ENCODE measurements at regions not wholly inside any gene's neighbourhood (a gene's known extent, or its start where the extent isn't known, plus 50 kb on each side); places are given as distances from the start of the nearest gene placed in this dataset.

DNA sequence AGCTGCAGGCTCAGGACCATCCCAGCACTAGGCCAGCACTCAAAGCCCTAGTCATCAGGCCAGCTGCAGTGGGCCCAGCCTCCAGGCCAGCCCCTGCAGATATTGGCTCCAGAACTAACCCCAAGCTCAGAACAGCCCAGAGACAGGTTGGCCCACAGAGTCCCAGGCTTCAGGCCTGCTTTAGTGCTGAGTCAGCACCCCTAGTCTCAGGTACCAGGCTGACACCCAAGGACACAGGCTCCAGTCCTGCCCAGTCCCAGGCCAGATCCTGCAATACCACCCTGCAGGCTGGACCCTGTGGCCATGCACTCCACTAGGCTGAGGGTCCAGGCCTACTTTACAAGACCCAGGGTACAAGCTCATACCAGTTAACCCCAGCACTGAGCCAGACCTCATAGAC, 234.4 kb upstream of the GPRIN3 start:
- no peak for DNase-seq

DNA sequence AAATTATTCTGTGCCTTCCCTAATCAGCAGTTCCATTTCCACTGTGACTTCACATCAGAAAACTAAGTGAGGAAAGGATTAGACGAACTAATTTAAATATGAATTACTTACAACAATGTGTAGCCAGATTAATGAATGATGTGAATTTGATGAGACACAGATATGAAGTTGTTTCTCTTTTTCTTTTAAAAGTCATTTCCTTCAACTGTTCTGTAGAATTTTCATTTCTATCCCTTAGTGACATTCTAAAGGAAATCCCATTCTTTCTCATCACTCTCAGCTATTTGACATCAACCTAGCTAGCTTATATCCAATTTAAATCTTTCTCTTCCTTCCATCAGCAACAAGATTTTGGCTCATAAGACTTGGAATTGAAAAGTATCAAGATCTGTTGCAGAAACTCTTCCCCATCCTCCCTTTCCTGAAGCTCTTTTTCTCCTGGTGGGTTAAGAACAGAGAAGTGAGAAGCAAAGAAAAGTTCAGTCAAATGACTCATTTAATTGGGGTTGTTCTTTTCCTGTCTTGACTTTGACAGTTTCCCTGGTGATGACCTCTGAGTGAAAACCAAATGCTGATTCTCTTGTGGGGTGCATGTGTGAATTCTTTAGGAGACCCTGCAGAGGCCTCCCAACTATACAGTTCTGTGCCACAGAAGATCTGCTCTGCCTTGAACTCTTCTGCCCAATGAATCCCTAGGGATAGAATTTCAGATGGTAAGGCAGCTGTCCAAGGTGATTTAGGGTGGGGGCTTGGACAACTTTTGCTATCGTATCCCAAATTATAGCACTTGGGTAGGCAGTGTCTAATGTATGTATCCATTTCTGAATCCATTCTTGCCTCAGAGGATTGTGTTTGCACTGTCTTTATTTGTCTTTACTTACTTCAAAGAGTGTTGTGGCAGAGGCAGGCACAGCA, 232.5 kb upstream of the GPRIN3 start:
- DNase-seq = no peak

DNA sequence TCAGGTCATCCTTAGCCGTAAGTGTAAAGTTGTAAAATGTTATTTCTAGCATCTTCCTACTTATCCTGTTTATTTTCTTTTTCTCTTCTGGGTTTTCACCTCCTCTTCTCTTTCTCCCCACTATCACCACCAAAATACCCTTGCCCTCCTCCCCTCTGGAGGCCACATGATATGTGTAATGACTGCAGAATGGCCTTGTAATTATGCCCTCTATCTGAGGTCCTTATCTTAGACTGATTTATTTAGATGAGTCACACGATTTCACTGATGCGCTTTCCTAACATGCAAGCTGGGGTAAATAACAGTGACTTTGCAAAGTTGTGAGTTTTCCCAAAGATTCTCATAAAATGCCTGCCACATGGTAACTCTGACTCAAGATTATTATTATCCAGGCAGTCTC, 231.8 kb upstream of the GPRIN3 start:
- no peak for DNase-seq

DNA sequence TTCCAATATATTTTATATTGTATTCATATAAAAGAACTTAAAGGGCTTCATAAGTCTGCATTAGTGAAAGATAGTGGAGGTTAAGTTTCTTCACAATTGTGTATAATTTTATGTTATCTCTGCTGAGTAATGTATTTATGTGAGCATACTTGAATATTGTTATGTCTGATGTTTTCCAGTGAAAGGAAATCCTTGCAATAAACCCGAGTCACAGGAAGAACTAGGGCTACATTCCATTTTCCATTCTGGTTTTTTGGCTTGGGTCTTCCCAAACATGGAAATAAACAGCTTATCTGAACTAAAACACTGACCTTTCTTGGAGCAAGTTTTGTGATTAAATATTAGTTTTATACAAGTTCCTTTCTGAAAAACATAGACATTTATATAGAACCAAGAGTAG, 231.3 kb upstream of the GPRIN3 start:
- no peak for DNase-seq

DNA sequence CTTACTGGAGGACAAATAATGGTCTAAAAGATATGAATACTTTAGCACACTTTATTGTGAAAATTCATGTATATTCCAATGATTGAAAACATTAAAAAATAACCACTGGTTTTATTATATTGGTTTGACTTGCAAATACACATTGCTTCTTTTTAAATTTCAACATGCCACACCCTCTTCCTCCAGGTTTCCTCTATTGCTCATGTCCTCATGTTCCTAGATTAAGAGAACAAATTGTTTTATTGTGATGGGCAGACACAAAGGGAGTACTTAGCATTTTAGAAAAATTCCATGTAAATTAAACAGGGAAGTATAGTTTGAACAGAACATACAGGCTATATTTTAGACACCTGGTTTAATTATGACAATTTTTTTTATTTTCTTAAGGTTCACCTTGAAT, 230.6 kb upstream of the GPRIN3 start:
- no peak for DNase-seq

DNA sequence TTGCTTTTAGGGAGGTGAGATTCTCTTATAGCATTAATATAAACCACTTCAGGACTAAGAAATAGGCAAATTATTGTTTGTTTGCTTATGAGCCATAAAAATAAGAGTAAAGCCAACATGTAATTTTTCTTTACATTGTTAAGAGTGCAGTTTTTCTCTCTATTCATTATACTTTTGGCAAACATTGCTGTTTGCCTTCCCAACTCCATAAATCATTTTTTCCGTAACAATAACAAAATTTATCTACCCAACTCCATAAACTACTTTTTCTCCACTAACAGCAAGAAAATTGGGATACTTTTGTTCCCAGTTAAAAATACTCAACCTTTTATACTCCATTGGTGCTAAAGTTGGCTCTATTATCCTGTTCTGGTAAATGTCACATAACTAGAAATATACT, 229.7 kb upstream of the GPRIN3 start:
- no peak for DNase-seq

DNA sequence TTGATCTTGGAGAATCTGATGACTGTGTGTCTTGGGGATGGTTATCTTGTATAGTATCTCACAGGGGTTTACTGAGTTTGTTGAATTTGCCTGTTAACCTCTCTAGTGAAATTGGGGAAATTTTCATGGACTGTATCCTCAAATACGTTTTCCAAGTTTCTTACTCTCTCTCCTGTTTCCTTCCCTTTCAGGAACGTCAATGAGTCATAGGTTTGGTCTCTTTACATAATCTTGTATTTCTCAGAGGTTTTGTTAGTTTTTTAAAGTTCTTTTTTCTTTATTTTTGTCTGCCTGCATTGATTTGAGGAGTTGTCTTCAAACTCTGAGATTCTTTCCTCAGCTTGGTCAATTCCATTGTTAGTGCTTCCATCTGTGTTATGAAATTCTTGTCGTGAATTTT, 227.7 kb upstream of the GPRIN3 start:
- no peak for DNase-seq

DNA sequence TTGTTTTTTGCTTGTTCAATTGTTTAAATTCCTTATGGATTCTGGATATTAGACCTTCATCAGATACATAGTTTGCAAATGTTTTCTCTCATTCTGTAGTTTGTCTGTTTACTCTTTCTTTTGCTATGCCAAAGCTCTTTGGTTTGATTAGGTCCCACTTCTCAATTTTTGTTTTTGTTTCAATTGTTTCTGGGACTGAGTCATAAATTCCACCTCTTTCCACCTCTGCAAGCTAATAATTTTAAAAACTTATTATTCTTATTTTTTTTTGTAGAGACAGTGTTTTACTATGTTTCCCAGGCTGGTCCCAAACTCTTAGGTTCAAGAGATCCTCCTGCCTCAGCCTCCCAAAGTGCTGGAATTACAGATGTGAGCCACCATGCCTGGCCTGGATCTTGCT, 226.8 kb upstream of the GPRIN3 start:
- no peak for DNase-seq

DNA sequence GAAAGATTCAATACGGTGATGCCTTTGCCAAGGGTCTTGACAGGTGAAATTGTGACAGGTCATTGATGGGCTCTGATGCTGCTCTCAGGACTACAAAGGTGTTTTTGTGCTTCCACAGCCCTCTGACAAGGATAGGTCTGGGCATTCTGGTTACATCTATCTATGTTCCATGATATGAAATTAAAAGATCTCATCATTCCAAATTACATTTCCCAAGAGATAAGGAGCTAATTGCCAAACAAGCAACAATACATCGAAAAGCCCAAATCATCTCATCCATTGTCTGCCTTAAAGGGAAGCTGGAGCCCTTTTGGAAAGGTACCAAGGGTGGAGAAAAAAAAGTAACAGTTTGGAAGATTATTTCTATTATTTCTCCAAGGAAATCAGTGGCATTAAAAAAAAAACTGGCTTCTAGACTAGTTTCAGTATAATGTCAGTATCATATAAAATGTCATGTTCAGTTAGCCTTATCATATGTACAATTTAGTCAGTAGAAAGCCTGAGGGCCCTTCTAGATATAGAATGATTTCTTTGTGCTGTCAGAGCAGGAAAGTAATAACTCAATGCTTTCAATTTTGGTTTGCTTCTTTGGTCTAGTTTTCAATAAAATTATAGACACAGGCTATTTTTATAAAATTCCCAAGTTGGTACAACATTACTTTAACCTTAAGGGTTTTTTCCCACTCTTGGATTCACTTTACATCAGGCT, 224.5 kb upstream of the GPRIN3 start:
- DNase-seq = no peak

DNA sequence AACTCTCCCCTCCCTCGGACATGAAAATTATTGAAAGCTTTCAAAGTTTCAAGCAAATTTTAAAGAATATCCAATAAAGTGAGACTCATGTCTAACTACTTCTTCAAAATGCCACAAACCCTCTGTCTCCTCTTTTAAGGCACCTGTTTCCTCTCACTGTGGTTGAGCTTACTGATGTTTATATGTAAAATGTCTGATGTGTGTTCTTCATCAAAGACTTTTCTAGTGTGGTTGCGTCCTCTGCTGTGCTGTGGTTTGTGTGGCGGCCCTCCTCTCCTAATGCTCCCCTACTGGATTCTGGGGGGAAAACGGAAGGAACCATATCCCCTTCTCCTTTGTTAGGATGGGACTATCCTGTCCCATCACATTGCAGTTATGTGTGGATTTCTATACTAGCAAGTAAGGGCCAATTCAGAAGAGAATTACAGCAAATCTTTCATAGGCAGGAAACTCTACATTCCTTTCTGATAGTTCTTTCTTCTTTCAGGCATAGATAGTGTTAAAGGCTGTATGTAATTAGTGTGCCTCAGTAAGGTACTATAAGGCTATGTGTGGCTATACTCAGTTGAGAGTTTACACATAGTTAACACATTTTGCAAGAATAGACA, 221.0 kb upstream of the GPRIN3 start:
- no peak for DNase-seq

DNA sequence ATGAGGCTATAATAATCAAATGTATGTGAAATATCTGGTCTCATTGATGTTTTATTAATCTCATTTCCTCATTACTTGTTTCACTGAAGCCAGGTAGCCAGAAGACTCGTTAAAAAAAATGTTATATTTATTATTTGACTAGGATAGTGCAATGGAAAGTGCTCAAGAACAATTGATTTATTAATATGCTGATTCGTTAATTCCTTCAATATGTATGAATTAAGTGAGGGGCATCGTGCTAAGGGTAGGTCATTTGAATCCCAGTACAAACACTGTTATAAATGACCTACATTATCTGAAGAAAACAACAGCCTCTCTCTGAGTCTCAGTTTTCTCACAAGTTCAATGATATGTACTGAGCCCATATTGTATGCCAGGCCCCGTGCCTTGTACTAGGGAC, 214.2 kb upstream of the GPRIN3 start:
- DNase-seq = no peak

DNA sequence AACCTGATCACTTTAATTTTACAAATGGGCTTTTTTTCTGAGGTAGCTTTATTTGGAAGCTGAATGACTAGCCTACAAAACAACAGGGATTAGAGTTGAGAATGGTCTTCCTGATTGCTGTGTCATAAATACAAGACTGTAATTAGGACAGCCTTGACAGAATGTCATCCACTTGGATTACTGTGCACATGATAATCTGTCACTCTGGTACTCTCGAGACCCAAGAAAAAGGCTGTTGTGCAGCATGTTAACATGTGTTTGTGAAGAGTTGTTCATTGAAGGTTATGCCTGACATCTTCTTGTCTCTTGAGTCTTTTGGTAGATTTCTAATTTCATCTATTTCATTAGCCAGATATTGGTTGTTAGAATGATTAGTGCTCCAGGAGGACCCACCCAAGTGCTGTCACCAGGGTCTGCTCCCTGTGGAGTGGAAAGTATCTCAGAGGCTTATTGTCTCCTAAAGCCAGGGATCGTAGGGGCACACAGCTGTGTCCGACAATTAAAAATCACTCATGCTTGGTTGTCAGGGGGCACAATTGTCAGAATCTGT, 212.2 kb upstream of the GPRIN3 start:
- no peak for DNase-seq

DNA sequence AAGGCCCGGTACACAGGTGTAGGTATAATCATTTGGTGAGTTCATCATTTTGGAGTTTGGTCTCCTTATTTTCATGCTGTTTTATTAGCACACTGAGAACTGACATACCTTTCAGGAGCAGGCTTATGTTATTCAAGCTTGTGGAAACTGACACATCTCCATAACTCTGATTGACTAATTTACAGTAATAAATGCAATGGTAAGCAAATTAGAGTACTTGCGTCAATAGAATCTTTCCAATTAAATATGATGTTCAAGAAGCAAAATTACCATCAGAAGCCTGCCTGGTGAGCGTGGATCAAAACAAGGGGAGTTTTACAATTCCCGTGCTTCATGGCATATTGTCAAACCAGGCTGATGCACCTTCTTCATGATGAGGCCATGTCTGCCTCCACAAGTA, 210.7 kb upstream of the GPRIN3 start:
- DNase-seq = no peak

DNA sequence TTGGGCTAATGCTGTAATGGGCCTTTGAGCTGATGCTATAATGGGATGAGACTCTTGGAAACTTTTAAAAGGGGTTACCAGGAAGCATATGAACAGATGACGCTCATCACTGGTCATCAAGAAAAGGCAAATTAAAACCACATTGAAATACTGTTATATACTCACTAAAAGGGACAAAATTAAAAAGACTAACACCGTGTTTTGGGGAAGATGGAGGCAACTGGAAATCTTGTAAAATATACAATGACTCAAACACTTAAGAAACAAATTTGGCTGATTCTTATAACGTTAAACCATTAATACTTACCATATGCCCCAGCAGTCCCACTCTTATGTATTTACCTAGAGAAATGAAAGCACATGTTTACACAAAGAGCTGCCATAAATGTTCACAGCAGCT, 207.2 kb upstream of the GPRIN3 start:
- DNase-seq = no peak

DNA sequence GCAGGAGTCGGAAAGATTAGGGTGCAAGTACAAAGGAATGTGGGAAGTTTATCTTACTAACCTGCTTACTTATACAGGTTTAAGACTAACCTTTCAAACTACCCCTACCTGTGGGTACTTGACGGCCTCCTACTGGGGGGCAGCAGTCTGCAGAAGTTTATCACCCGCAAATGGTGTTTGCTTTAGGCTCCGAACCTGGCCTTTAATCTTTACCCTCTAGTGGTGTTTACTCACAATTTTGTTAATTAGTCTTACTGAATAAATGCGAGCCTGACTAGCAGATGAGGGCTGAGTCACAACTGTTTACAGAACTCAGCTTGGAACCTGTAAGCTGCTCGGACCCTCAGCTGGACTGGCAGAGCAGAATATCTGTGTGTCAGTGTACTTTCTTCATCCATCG, 204.2 kb upstream of the GPRIN3 start:
- no peak for DNase-seq

DNA sequence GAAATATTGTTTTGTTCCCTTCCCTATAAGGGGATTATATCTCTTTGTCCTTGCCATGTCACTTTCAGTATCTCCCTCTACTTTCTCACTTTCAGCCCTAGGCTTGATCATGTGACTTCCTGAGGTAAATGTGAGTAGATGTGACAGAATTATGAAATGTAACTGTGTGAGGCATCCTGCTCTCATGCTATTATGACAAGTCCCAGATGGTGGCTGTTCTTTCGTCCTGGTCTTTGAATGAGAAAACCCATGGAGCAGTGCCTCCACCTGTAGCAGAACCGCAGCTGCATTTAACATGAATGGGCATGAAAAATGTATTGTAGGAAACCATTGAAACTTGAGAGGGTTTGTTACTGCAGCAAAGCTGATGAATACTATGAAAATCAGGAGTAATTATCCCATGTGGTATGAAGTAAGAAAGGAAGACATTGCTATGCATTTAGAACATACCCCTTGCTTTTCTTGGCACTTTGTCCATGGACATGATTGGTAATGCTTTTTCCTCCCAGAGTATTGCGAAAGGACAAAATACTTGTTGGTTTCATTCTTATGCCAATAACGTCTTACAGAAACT, 202.2 kb upstream of the GPRIN3 start:
- DNase-seq = no peak

DNA sequence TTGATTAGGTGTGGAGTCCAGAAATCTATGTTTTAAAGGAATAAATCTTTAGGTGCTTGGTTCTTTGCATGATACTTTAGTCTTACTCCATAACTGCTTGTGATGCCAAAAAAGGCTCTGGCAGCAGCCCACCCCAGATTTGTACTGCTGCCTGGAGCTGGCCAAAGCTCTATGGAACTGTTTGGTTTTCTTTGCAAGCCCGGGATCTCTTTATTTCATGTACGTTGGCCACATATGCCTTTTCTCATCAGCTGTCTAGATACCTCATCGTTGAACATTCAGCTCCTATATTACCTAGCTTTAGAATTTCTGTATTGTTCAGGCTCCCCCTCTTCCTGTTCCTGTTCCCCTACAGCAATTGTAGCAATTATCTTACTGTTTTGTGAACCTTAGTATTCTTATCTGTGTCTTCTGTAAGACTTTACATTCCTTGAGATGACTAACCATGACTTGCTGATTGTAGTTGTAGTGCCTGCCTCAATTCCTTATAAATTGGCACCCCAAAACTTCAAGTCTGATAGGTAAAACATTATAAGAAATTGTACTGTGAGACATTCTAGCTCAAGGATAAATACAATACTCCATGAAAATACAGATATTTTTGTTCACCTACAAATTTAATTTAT, 199.4 kb upstream of the GPRIN3 start:
- DNase-seq = no peak

DNA sequence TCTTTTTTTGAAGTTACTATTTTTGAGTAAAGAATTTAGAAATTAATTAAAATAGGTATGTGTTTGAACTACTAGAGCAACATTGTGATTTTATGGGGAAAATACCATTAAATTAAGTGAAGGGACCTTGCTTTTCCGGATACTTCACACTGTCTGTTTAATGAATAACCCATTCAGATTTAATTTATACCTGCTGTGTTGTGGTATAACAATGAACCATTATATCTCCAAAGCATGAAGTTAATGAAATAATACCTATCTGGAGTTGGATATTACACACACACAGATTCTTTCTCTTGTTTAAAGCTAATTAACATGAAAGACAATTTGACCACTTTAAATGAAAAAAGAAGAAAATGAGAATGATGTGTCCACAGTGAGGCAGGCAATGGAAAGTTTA, 195.0 kb upstream of the GPRIN3 start:
- no peak for DNase-seq

DNA sequence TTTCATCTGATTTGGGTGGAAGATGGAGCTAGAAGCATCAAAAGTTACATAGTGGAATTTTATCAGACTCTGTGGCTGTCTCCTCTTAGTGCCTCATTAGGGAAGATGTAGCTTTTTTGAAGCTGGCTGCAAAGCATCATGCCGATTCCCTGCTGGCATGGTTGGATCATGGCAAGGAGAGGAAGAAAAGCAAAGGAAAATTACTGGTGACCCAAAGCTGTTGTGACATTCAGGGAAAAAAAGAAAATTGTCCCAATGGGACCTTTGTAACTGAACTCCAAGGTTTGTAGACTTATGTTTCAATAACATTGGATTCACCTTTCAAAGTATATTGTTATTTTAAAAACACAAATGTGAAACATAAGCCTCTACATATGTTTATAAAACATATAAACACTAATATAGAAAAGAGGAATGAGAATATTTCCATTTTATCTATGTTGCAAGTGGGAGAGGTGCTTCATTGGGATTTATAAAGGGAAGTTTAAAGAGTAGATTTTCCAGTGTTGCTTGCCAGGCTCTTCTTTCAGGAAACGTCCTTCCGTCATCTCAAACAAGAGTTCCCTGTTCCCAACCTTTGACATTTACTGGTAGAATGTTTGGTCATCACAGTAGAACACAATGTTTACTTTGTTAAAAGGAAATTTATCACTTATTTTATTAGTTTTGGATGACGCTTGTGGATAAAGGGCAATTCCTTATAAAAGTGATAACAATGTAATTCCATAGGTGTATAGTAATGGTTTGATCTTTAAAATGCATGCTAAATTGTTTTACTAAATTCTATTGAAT, 190.1 kb upstream of the GPRIN3 start:
- DNase-seq = no peak

DNA sequence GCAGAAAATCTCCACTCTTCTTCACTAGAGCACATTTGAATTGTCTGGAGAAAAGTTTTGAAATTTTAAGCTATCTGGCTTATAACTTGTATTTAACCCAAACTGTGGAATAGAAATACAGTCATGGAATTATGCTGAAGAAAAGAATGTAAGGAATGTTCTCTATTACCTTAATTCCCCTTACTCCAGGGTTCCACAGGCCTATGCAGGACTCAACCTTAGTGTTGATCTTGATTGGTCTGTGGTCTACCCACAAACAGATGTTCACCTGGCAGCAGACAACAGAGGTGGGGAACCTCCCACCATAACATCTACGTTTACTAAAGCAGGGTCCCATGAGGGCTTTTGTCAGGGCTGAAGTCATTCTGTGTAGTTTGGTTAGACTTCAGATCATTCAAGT, 189.3 kb upstream of the GPRIN3 start:
- DNase-seq = no peak

DNA sequence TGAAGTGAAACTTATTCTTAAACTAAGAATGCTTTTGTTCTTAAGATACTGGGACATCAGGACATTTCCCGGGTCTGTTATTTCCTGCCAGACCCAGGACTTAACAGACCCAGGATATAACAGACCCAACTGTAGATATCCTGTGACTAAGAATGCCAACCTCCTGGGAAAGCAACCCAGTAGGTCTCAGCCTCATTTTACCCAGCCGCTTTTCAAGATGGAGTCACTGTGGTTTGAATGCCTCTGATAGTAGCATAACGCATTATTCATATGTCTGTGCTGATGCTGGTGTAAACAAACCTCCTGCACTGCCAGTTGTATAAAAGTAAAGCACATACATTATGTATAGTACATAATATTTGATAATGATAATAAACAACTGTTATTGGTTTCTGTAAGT, 185.8 kb upstream of the GPRIN3 start:
- DNase-seq = no peak

DNA sequence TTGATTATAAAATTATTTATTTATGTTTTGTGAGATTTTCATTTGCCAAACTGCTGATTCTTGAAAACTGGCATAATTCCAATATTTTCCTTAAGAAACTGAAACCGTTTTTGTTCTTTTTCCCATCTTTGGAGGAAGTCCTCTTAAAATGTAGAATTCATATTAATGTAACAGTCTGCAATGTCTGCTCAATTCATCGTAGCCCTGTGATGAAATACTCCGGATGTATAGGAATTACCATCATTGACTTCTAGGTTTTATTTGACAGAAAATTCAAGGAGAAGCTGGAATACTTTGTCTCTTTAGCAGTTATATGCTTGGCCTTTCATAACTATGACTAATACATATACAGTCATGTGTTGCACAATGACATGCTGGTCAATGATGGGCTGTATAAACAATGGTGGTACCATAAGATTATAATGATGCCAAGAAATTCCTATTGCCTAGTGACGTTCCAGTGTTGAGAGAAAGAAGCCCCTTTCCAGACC, 185.0 kb upstream of the GPRIN3 start:
- no peak for DNase-seq
